LHCN-M2 (cell line): ENCODE measurements at regions not wholly inside any gene's neighbourhood (a gene's known extent, or its start where the extent isn't known, plus 50 kb on each side); places are given as distances from the start of the nearest gene placed in this dataset.
"Not testable (repeated sequence)": the region's sequence is repeated elsewhere in the genome, so short reads cannot be mapped to it uniquely, and the experiment has no call there.

Experiments
- DNase-seq: peaks from one replicate; pipeline ENCODE4 v3.0.0-alpha.2; 2012; ENCODE audit warnings: low read depth

DNA sequence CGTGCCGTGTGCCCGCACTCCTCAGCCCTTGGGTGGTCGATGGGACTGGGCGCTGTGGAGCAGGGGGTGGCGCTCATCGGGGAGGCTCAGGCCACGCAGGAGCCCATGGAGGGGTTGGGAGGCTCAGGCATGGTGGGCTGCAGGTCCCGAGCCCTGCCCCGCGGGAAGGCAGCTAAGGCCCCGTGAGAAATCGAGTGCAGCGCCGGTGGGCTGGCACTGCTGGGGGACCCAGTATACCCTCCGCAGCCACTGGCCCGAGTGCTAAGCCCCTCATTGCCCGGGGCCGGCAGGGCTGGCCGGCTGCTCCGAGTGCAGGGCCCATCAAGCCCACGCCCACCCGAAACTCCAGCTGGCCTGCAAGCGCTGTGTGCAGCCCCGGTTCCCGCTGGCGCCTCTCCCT is 384.1 kb downstream of the GLUD2 start:
- not testable (repeated sequence) for DNase-seq

DNA sequence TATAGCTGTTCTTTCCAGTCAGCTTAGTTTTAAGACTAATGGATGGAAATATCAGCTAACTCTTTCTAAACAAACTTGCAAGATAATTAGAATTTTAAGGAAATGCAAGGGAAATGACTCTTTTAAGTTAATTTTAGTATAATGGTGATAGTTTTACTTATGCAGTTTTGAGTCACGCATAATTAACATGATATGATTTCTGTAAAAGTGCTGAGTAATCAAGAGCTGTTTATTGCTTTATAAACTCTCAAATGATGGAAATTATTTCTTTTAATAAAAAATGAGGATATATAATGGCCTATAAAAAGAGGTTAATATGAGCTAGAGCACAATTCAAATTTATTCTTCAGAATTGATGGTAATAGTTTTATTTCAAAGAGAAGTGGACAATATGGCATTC is 385.9 kb downstream of the GLUD2 start:
- DNase-seq: no peak

DNA sequence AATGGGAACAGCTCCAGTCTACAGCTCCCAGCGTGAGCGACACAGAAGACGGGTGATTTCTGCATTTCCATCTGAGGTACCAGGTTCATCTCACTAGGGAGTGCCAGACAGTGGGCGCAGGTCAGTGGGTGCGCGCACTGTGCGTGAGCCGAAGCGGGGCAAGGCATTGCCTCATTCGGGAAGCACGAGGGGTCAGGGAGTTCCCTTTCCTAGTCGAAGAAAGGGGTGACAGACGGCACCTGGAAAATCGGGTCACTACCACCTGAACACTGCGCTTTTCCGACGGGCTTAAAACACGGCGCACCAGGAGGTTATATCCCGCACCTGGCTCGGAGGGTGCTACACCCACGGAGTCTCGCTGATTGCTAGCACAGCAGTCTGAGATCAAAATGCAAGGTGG is 390.3 kb downstream of the GLUD2 start:
- DNase-seq: not testable (repeated sequence)

DNA sequence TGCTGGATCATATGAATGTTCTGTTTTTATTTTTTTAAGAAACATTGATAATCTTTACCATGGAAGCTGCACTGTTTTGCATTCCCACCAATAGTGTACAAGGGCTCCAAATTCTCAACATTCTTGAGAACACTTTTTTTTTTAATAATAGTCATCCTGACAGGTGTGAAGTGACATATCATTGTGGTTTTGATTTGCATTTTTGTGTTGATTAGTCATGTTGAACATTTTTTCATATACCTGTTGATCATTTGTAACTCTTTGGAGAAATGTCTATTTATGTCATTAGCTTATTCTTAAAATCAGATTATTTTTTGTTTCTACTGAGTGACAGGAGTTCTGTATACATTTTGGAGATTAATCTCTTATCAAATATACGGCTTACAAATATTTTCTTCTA is 408.5 kb downstream of the GLUD2 start:
- DNase-seq: no peak

DNA sequence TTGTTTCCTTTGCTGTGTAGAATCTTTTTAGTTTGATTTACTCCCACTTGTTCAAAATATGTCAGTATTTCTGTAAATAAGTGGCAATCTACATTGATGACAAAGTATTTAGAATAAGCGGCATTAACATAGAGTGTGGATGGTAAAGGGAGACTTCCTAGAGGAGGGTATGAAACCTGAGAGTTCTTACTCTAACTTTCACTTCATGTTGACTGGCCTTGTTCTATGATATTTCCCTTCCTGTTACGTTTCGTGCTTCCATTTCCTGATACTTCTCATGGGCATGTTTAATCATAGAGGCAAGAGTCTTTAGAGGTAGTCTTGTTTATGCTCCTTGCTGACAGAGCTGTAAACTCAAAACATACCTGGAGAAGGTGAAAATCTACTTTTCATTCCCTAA is 408.9 kb downstream of the GLUD2 start:
- no peak for DNase-seq

DNA sequence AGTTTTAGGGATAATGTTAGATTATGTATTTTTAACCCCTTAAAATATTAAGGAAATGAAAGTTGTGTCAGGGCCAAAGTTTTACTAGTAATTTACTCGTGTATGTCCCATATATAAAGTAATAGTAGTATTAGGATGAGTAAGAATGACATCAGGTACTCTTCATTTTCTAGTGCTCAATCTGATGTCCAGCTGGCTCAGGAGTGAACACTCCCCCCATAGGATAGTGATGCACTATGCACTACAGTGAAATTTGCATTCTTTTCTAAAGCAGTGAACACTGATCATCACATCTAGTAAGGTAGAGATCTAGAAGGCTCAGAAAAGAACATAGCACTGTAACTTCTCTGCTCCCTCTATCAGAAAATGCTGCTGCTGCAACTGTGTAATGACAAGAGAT is 409.7 kb downstream of the GLUD2 start:
- DNase-seq: no peak

DNA sequence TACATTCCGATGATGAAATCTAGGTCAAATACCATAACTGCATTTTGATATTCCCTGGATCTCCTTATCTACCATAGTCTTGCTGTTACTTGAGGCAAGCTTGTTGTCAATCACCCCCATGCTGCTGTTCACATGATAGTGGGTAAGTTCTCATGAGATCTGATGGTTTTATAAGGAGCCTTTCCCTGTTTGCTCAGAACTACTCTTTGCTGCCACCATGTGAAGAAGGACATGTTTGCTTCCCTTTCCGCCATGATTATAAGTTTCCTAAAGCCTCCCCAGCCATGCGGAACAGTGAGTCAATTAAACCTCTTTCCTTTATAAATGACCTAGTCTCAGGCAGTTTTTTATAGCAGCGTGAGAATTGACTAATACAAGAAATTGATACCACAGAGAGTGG is 432.0 kb downstream of the GLUD2 start:
- no peak for DNase-seq

DNA sequence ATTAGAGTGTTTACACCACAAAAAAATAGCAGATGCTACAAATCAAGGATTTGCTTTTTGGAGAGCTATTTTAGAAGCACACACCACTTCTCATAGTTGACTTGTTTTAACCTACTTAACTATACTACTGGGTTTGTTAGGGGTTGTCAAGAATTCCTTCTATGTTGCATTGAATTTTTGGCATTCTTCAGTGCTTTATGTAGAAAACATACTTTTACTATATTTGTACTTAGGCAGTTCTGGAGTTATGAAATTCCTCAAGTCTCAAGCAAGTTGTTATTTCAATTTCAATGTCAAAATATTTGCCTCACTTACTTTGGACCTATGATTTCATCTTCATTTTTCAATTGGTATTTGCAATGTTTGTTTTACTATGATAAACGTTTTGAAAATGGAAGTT is 449.6 kb downstream of the GLUD2 start:
- DNase-seq: no peak

DNA sequence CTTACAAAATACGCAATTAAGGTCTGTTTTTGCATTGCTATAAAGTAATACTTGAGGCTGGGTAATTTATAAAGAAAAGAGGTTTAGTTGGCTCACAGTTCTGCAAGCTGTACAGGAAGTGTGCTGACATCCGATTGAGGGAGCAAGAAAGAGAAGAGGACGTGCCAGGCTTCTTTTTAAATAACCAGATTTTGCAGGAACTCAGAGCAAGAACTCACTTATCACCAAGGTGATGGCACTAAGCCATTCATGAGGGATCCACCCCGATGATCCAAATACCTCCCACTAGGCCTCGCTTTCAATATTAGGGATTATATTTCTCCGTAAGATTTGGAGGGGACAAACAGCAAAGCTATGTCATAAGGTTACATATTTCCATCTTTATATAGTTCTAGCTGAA is 456.7 kb downstream of the GLUD2 start:
- DNase-seq: no peak

DNA sequence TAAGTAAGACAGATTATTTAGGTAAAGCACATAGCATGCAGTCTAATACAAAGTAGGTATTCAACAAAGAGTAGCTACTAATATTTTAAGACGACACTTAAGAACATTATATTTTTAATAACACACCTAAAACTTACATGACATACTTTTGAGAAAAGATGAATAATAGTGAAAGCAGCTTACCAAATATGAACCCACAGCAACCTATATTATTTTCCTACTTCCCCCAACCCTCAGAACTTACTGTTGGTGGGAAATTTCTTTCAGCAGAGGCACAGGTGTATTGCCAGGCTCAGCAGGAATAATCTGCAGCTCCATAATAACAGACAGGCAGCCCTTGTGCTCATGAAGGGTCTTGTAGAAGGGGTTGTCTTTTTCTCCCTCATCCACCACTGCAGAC is 498.9 kb downstream of the GLUD2 start:
- DNase-seq: no peak

DNA sequence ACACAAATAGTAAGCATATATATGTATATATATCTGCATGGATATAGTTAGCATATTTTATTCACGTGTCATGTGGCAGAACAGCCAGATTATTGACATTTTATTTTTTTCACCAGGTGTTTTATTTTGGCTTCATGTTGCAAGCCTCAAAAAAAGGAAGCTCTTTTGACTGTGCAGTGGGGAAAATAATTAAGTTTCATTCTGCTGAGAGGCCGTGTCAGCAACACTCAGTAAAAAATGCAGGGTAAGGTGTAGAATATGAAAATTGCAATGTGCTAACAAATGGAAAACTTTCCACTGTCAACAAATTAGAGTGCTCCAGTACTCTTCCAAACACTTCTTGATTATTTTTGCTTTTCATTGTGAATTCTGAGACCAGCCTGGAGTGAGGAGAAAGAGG is 511.5 kb downstream of the GLUD2 start:
- no peak for DNase-seq

DNA sequence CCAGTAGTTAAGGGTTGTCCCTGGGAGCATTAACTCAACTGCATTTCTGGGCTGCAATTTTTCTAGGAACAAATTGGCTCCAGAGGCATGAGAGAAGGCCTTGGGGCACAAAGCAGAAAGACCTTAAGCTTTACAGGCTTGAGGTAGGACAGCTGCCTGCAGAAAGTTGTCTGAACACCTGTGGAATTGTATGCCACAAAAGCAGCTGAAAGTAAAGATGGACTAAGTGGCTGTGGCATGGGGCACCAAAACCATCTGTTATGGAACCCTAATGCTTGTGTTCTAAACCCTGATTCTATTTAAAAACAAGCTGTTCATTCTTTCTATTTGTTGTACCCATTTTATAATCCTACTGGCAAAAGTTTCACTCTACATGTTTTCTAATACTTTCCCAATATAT is 515.2 kb downstream of the GLUD2 start:
- DNase-seq: no peak

DNA sequence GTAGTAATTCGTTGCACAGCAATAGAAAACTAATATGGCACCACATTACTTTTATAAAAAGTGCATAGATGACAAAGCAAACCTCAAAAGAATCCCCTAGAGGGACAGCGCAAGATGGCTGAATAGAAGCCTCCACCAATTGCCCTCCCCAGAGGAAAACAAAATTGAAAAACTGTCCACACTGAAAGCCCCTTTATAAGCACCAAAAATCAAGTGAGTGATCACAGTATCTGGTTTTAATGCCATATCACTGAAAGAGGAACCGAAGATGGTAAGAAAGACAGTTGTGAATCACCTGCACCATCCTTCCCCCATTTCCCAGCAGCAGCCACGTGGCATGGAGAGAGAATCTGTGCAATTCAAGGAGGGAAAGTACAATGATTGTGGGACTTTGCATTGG is 522.2 kb downstream of the GLUD2 start:
- DNase-seq: no peak

DNA sequence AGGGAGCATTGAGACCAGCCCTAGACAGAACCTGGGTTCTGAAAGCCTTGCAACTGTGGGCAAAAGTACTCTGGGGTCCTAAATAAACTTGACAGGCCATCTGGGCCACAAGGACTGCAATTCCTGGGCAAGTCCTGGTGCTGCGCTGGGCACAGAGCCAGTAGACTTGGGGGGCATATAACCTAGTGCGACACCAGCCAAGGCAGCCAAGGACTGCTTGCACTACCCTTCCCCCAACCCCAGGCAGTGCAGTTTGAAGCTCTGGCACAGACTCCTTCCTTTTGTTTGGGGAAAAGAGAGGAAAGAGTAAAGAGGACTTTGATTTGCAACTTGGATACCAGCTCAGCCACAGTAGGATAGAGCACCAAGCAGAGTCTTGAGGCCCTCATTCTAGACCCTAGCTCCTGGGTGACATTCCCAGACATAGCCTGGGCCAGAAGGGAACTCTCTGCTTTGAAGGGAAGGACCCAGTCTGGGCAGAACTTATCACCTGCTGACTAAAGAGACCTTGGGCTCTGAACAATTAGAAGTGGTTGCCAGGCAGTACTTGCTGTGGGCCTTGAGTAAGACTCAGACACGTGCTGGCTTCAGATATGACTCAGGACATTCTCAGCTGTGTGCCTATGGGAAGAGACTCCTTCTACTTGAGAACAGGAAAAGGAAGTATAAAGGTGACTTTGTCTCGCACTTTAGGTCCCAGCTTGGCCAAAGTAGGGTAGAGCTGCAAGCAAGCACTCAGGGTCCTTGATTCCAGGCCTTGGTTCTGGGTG is 522.8 kb downstream of the GLUD2 start:
- DNase-seq: no peak

DNA sequence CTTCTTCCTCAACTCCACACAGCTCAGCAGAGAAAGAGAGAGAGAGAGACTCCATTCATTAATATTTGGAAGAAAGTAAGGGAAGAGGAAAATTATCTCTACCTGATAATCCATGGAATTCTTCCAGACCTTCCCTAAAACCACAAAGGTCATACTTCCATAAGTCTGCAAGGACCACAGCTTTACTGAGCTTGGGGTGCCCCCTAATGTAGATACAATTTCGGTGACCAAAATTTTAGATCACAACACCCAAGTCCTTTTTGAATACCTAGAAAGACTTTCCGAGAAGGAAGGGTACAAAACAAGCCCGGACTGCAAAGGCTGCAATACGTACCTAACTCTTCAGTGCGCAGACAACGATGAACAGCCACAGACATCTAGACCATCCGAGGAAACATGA is 523.9 kb downstream of the GLUD2 start:
- DNase-seq: no peak

DNA sequence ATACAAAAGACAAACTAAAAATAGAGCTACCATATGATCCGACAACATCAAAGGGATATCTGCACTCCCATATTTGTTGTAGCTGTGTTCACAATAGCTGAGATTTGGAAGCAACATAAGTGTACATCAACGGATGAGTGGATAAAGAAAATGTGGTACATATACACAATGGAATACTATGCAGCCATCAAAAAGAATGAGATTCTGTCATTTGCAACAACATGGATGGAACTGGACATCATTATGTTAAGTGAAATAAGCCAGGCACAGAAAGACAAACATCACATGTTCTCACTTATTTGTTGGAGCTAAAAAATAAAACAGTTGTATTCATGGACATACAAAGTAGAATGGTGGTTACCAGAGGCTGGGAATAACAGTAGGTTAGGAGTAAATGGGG is 527.0 kb downstream of the GLUD2 start:
- DNase-seq: not testable (repeated sequence)

DNA sequence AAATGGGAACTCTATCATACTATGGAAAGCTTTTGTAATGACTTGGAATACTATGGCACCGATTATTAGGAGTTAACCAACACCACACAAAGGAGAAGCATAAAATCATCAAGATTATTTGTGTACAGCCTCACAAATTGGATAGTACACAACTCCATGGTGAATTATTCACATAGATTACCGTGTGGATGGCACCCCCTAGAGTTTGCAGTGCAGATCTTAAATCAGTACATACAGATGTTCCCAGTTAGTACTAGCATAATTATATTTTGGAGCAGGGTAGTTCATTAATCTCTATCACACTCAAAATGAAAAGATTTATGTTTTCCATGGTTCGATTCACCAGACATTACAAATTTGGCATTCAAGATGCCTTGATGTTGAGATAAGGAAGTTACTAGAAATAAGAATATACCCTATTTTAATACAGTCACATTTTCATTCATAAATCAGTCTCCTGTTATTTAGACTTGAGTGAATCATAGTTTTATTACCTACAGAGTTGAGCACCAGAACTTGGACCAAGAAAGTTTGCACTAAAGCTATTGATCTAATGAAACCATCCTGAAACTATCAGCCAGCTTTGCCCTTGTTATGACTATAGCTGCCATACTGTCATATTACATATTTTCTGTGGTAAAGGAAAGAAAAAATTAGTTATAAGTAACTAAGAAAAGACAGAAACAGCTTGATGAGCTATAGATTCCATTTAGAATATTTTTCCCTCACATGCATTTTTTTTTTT is 531.8 kb downstream of the GLUD2 start:
- DNase-seq: no peak

DNA sequence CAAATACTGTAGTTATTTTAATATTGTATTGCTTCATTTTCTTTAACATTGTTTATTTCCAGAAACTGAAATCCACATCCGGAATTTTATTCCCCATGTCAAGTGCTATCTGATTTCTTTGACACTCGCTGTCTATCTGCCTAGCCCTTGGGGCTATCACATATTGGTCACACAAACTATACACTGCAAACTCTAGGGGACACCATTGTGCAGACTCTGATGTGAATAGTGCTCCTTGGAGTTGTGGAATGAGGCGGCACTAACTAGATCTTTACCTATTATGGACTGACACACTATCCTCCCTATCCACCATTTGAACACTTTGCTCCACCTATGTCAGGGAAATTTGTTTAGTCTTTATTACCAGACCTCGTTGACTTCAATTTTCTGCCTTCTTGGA is 534.5 kb downstream of the GLUD2 start:
- DNase-seq: no peak

DNA sequence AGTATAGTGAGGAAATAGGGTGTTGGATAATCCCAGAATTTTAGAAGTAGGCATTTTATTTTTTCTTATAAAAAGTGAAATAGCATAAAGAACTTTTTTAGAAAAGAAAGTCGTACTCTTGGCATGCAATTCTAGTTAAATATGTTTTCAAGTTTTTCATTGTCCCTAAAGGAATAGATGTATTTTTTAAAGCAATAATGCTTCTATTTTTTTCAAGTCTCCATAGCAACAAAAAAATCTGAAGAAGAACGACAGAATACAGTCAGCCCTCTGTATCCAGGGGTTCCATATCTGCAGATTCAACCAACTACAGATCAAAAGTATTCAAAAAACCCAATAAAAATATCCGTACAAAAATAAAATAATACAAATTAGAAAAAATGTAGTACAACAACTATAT is 538.2 kb downstream of the GLUD2 start:
- DNase-seq: no peak

DNA sequence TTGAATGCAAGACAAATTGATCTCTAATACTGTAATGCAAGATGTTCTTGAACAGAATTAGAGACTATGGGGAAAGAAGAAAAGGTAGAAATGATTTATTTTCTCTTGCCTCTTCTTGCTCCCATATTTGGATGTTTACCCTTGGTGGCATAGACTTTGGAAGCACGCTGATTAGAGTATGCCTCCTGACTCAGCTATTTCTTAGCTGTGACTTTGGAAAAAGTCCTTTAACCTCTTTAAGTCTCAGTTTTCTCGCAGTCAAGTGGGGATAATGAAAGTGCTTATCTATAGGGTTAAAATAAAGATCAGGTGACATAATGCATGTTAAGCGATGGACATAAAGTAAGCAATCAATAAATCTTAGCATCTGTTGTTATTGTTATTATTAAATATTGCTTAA is 545.5 kb downstream of the GLUD2 start:
- no peak for DNase-seq

DNA sequence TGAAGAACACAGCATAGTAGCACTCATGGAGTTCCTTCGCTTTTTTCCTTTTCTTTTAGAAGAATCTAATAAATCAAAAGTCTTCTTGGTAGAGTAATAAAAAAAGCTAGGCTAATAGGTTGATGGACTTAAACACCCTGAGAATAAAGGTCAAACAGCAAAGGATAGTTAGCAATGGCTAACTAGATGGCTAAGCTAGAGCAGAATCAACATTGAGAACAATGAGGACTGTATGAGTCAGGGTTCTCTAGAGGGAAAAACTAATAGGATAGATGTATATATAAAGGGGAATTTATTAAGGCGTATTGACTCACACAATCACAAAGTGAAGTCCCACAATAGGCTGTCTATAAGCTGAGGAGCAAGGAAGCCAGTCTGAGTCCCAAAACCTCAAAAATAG is 550.9 kb downstream of the GLUD2 start:
- DNase-seq: no peak

DNA sequence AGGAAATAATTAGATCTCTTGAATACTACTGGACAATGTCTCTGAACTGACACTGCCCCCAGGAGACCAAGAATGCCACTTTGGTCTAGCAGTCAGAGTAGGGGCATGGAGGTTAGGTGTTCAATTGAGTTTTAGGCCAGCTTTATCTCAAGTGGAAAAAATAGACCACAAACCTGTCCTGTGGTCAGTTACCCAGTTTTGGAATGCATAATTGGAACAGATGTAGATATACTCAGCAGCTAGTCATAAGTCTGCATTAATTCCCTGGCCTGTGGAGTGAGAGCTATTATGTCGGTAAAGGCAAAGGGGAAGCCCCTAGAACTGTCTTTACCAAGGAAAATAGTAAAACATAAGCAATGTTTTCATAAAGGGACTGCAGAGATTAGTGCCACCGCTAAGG is 587.7 kb downstream of the GLUD2 start:
- DNase-seq: peak; percentile 3

DNA sequence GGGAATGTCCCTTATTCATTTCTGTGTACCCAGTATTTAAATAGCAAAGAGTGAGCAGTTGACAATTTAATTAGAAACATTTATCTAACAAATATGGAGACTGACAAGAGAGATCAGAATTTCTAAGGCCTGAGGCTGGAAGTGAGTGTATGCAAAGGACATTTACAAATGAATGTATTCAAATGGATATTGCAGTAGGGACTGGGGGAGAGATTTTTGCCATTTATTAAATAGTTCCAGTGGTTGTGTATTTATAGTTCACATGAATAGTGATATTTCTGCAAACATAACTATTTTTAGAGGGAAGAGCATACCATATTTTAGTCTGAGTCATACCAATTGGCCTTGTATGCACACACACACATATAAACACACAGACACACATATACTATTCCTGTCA is 592.4 kb downstream of the GLUD2 start:
- no peak for DNase-seq
